Loucy (cell line): ENCODE measurements at regions not wholly inside any gene's neighbourhood (a gene's known extent, or its start where the extent isn't known, plus 50 kb on each side); places are given as distances from the start of the nearest gene placed in this dataset.

Source experiments
- EZH2phosphoT487 ChIP-seq: fragments of 200-600 bp; IDR thresholded peaks from 2 replicates; pipeline ENCODE4 v1.6.1; 2018; ENCODE audit warnings: antibody characterized with exemption, mild to moderate bottlenecking, moderate library complexity, borderline replicate concordance
- TF ChIP-seq, protein P1 (sequence below): fragments of 200-600 bp; sonication (generic); conservative IDR thresholded peaks from 2 replicates; pipeline ENCODE4 v1.5.1; 2014; ENCODE audit warnings: mild to moderate bottlenecking, antibody characterized with exemption, low read length

GRCh38 chr11:96875712-96876111, 485.9 kb downstream of the JRKL start:
- no peak for TF ChIP-seq EZH2phosphoT487
- TF ChIP-seq, protein P1, sequence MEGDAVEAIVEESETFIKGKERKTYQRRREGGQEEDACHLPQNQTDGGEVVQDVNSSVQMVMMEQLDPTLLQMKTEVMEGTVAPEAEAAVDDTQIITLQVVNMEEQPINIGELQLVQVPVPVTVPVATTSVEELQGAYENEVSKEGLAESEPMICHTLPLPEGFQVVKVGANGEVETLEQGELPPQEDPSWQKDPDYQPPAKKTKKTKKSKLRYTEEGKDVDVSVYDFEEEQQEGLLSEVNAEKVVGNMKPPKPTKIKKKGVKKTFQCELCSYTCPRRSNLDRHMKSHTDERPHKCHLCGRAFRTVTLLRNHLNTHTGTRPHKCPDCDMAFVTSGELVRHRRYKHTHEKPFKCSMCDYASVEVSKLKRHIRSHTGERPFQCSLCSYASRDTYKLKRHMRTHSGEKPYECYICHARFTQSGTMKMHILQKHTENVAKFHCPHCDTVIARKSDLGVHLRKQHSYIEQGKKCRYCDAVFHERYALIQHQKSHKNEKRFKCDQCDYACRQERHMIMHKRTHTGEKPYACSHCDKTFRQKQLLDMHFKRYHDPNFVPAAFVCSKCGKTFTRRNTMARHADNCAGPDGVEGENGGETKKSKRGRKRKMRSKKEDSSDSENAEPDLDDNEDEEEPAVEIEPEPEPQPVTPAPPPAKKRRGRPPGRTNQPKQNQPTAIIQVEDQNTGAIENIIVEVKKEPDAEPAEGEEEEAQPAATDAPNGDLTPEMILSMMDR, result no peak
